Ectodermal cell (in vitro differentiated cells): ENCODE measurements at regions not wholly inside any gene's neighbourhood (a gene's known extent, or its start where the extent isn't known, plus 50 kb on each side); places are given as distances from the start of the nearest gene placed in this dataset.
"Not testable (repeated sequence)": the region's sequence is repeated elsewhere in the genome, so short reads cannot be mapped to it uniquely, and the experiment has no call there.

ENCODE experiments used
- H3K27ac ChIP-seq: 2 replicates; pipeline ENCODE4 v1.7.0; 2013; ENCODE audit warnings: mild to moderate bottlenecking, low read depth, low read length; ENCODE audit not compliant: insufficient read depth, poor library complexity, severe bottlenecking
- H3K27me3 ChIP-seq: 2 replicates; pipeline ENCODE4 v1.7.0; 2013; ENCODE audit warnings: mild to moderate bottlenecking, low read length; ENCODE audit not compliant: insufficient read depth, control insufficient read depth, poor library complexity, severe bottlenecking
- H3K36me3 ChIP-seq: one replicate; pipeline ENCODE4 v1.7.0; 2013; ENCODE audit warnings: low read length; ENCODE audit not compliant: control insufficient read depth, insufficient read depth
- H3K4me1 ChIP-seq: one replicate; pipeline ENCODE4 v1.7.0; 2013; ENCODE audit warnings: low read length; ENCODE audit not compliant: control insufficient read depth, insufficient read depth
- H3K4me3 ChIP-seq: 2 replicates; pipeline ENCODE4 v1.7.0; 2013; ENCODE audit warnings: low read depth, low read length, control low read depth; ENCODE audit not compliant: insufficient read depth
- H3K9me3 ChIP-seq: 2 replicates; pipeline ENCODE4 v1.7.0; 2013; ENCODE audit warnings: mild to moderate bottlenecking, low read length, moderate library complexity; ENCODE audit not compliant: control insufficient read depth
- WGBS, 2 experiments: methylation state at CpG; one replicate each; pipeline ENCODE4 v1.1.7; 2013; ENCODE audit warnings: missing lambda C conversion rate in 2 of 2; 5-methylcytosine and 5-hydroxymethylcytosine counted together

- Histone ChIP-seq H3K4me1 (no peaks in the 10 kb centered on the region), H3K4me3 (no peak overlapping the region), H3K9me3 (no peaks in the 10 kb centered on the region), H3K27ac (no peak overlapping the region), H3K36me3 (no peaks in the 10 kb centered on the region), H3K27me3 (no peaks in the 10 kb centered on the region)
- 100% methylated on average over 1 of the region's 2 CpGs; no CpG with 5 or more reads in 1 of the 2 experiments for WGBS, 2 experiments
These were observed 191.0 kb upstream of the FLRT2 start for GRCh38 chr14:85338895-85339294.

GRCh38 chr14:85342858-85343607, 186.9 kb upstream of the FLRT2 start:
- WGBS, 2 experiments: 97 to 100% methylated on average over 2 of the region's 3 CpGs
- no peaks in the 10 kb centered on the region for H3K9me3 ChIP-seq

GRCh38 chr14:85344171-85344570, 185.8 kb upstream of the FLRT2 start:
- Histone ChIP-seq H3K4me3 (no peak overlapping the region), H3K4me1 (no peaks in the 10 kb centered on the region), H3K27ac (no peak overlapping the region), H3K9me3 (no peaks in the 10 kb centered on the region), H3K27me3 (no peaks in the 10 kb centered on the region), H3K36me3 (no peaks in the 10 kb centered on the region)
- 89 to 92% methylated on average over 4 to 5 of the region's 5 CpGs for WGBS, 2 experiments

More at GRCh38 chr14:85342858-85343607, 186.9 kb upstream of the FLRT2 start:
- Histone ChIP-seq H3K36me3 (no peaks in the 10 kb centered on the region), H3K27me3 (no peaks in the 10 kb centered on the region), H3K27ac (no peak overlapping the region), H3K4me1 (no peaks in the 10 kb centered on the region), H3K4me3 (no peak overlapping the region)

GRCh38 chr14:85344847-85345570, 184.9 kb upstream of the FLRT2 start:
- 98 to 100% methylated on average over 4 of the region's 6 CpGs for WGBS, 2 experiments
- Histone ChIP-seq H3K27ac (no peak overlapping the region), H3K4me3 (no peak overlapping the region), H3K27me3 (no peaks in the 10 kb centered on the region), H3K36me3 (no peaks in the 10 kb centered on the region), H3K4me1 (no peaks in the 10 kb centered on the region), H3K9me3 (no peaks in the 10 kb centered on the region)

DNA sequence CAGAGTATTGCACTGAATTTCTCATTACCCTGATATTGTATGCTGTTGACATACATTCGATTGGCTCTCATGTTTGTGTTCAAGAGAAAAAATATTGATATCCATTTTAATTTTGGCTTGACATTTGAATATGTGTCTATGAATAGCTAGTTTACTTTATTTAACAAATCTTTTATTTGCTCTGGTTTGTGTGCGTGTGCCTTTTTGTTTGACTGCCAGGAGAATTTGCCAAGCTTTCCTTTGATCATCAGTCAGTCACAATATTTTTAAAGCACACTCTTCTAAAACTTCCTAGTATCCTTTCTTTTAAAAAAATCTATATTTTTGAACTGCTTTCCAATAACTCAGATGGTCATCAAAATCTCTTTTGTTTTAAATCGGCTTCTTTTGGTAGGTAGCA, 179.3 kb upstream of the FLRT2 start:
- 98 to 100% methylated on average over 3 of the region's 3 CpGs for WGBS, 2 experiments
- H3K36me3 ChIP-seq: no peaks in the 10 kb centered on the region
- H3K9me3 ChIP-seq: no peaks in the 10 kb centered on the region
- H3K27me3 ChIP-seq: no peaks in the 10 kb centered on the region
- no peaks in the 10 kb centered on the region for H3K4me1 ChIP-seq
- H3K27ac ChIP-seq: no peak overlapping the region
- H3K4me3 ChIP-seq: no peak overlapping the region

DNA sequence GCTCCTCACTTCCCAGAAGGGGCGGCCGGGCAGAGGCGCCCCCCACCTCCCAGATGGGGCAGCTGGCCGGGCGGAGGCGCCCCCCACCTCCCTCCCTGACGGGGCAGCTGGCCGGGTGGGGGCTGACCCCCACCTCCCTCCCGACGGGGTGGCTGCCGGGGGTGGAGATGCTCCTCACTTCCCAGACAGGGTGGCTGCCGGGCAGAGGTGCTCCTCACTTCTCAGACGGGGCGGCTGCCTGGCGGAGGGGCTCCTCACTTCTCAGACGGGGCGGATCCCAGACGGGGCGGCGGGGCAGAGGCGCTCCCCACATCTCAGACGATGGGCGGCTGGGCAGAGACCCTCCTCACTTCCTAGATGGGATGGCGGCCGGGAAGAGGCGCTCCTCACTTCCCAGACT, 177.4 kb upstream of the FLRT2 start:
- H3K9me3 ChIP-seq, H3K4me3 ChIP-seq, H3K27ac ChIP-seq, H3K4me1 ChIP-seq, H3K36me3 ChIP-seq, H3K27me3 ChIP-seq: not testable (repeated sequence)
- 93 to 95% methylated on average over 26 of the region's 26 CpGs for WGBS, 2 experiments

DNA sequence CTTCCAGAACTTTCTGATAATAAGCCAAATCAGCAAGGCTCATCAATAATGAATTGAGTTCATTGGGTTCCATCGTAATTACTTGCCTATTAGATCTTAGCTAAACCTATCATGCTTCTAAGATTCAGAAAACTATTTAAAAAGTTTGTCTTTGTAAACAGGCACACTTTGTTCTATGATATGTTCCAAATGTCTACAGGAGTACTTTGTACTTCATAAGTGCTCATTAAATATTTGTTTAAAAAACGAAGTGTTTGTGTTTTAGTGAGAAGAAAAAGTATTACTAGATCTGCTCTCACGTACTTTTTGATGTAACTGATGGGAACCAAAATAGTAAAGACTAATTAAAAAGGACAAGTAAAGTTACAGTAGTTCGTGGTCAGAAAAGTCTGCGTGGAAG, 172.8 kb upstream of the FLRT2 start:
- no peaks in the 10 kb centered on the region for H3K9me3 ChIP-seq
- 94% methylated on average over 5 of the region's 5 CpGs for WGBS, 2 experiments
- H3K27me3 ChIP-seq: no peaks in the 10 kb centered on the region
- no peak overlapping the region for H3K27ac ChIP-seq
- no peaks in the 10 kb centered on the region for H3K4me1 ChIP-seq
- no peaks in the 10 kb centered on the region for H3K36me3 ChIP-seq
- no peak overlapping the region for H3K4me3 ChIP-seq

DNA sequence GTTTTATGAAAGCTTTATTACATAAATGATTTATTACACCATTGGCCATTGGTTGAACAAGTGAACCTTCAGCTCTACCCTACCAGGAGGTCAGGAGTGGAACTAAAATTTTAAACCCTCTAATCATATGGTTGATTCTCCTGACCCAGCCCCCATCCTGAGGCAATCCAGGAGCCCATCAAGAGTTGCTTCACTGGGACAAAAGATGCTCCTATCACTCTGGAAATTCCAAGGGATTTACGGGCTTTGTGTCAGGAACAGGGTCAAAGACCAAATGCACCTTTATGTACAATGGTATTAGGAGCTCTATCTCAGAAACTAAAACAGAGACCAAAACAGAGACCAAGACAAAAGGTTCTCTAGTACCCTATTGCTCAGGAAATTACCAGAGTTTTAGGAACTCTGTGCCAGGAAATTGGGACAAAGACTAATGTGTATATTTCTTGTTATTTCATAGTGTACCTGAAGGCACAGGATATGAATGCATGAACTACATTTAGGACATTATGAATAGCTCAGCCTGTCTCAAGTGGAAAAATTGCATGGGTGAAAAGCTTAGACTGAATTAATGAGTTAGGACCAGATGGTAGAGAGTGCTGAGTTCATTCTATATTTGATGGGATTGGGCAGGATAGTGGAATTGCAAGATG, 171.7 kb upstream of the FLRT2 start:
- Histone ChIP-seq H3K27ac (no peak overlapping the region), H3K27me3 (no peaks in the 10 kb centered on the region), H3K4me3 (no peak overlapping the region), H3K36me3 (no peaks in the 10 kb centered on the region), H3K9me3 (no peaks in the 10 kb centered on the region), H3K4me1 (peaks cover 2% of the 10 kb centered on the region)
- 86 to 93% methylated on average over 1 of the region's 1 CpG for WGBS, 2 experiments

DNA sequence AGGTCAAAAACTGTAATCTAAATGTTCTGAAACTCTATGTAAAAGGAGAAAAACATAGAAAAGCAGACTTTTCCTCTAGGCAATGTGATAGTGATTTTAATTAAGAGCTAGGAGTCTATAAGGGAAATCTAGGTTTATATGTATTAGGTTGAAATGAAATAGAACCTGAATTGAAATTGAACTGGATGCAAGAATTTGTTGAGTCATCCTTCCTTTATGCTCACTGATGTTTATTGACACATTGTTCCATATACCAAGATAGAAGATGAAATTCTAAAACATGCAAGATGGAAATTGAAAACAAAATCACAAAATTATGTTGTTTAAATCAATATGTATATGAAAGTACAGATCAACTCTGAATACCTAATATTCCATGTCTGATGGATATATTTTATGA, 170.4 kb upstream of the FLRT2 start:
- H3K27ac ChIP-seq: no peak overlapping the region
- no peaks in the 10 kb centered on the region for H3K36me3 ChIP-seq
- H3K27me3 ChIP-seq: no peaks in the 10 kb centered on the region
- H3K4me1 ChIP-seq: peaks cover 6% of the 10 kb centered on the region
- H3K9me3 ChIP-seq: no peaks in the 10 kb centered on the region
- no peak overlapping the region for H3K4me3 ChIP-seq

- no peak overlapping the region for H3K27ac ChIP-seq
- no peak overlapping the region for H3K4me3 ChIP-seq
- H3K27me3 ChIP-seq: no peaks in the 10 kb centered on the region
- no peaks in the 10 kb centered on the region for H3K36me3 ChIP-seq
- no peaks in the 10 kb centered on the region for H3K9me3 ChIP-seq
- peaks cover 6% of the 10 kb centered on the region for H3K4me1 ChIP-seq
- WGBS, 2 experiments: 64% methylated on average over 2 of the region's 2 CpGs
These were observed 166.6 kb upstream of the FLRT2 start for GRCh38 chr14:85363358-85363757.
